VCaP (cell line): ENCODE measurements at regions not wholly inside any gene's neighbourhood (a gene's known extent, or its start where the extent isn't known, plus 50 kb on each side); places are given as distances from the start of the nearest gene placed in this dataset.
"Not testable (repeated sequence)": the region's sequence is repeated elsewhere in the genome, so short reads cannot be mapped to it uniquely, and the experiment has no call there.

ENCODE experiments used
- H3K27ac ChIP-seq: fragments of 450-650 bp; 2 replicates; pipeline ENCODE4 v1.5.1; 2017
- TF ChIP-seq, protein P1 (sequence below): fragments of 450-650 bp; conservative IDR thresholded peaks from 2 replicates; pipeline ENCODE4 v1.5.1; 2017; ENCODE audit warnings: mild to moderate bottlenecking, moderate library complexity

DNA sequence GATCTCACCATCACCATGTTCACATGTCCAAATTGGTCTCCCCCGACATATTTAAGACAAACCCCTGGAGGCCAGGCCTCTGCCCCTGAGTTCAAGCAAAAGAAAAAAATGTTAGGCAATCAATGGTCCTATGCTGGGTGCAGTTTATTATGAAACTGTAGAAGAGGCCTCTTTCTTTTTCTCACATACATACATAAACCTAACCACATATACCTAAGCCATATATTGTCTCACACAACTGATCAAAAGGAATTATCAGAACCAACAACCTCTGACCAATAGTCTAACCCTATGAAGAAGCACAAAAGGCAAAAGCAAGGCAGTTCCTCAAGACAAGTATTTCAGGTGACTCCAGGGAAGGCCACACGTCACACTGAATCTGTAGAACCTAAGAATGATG is 49.9 kb downstream of the ILRUN start:
- TF ChIP-seq, protein P1, sequence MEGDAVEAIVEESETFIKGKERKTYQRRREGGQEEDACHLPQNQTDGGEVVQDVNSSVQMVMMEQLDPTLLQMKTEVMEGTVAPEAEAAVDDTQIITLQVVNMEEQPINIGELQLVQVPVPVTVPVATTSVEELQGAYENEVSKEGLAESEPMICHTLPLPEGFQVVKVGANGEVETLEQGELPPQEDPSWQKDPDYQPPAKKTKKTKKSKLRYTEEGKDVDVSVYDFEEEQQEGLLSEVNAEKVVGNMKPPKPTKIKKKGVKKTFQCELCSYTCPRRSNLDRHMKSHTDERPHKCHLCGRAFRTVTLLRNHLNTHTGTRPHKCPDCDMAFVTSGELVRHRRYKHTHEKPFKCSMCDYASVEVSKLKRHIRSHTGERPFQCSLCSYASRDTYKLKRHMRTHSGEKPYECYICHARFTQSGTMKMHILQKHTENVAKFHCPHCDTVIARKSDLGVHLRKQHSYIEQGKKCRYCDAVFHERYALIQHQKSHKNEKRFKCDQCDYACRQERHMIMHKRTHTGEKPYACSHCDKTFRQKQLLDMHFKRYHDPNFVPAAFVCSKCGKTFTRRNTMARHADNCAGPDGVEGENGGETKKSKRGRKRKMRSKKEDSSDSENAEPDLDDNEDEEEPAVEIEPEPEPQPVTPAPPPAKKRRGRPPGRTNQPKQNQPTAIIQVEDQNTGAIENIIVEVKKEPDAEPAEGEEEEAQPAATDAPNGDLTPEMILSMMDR = no peak

DNA sequence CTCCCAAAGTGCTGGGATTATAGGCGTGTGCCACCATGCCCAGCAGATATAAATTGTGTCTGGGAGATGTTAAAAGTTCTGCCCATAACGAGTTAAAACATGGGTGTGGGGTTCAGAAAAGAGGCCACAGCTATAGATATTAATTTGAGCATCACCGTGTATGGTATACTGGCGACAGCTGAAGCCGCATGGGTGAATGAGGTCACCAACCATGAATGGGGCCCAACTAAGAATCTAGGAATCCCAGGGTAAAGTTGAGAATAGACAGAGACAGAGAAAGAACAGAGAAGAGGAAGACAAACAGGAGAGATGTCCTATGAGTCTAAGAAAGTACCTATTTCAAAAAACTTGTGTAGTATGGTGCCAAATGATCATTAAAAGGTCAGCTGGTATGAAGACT is 50.9 kb downstream of the ILRUN start:
- TF ChIP-seq, protein P1 = no peak
- H3K27ac ChIP-seq = no peak overlapping the region

More for the DNA sequence above, 49.9 kb downstream of the ILRUN start:
- no peak overlapping the region for H3K27ac ChIP-seq

DNA sequence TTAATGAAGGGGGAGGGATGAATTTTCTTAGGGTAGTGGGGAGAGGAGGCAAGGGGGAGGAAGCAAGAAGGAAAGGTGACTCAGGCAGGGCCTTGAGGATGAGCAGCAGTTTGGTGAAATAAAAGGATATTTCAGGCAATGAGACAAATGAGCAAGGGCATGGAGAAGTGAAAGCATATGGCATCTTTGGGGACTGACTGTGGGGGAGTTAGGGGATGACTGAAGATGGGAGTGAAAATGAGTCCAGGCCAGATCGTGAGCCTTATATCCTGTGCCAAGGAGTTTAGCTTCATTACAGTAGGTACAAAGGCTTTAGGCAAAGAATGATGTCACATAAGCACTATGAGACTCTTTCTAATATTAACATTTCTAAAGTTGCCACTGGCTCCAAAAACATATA is 51.9 kb downstream of the ILRUN start:
- H3K27ac ChIP-seq = no peak overlapping the region
- TF ChIP-seq, protein P1 = no peak

DNA sequence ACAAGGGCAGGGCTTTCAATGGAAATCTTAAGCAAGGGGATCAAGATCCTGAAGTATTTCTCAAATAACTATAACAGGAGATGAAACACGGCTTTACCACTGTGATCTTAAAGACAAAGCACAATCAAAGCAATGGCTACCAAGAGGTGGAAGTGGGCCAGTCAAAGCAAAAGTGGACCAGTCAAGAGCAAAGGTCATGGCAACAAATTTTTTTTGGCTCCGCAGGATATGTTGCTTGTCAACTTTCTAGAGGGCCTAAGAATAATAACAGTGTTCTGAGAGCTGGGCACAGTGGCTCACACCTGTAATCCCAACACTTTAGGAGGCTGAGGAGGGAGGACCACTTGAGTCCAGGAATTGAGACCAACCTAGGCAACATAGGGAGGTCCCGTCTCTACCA is 54.1 kb downstream of the ILRUN start:
- no peak overlapping the region for H3K27ac ChIP-seq
- TF ChIP-seq, protein P1 = no peak

DNA sequence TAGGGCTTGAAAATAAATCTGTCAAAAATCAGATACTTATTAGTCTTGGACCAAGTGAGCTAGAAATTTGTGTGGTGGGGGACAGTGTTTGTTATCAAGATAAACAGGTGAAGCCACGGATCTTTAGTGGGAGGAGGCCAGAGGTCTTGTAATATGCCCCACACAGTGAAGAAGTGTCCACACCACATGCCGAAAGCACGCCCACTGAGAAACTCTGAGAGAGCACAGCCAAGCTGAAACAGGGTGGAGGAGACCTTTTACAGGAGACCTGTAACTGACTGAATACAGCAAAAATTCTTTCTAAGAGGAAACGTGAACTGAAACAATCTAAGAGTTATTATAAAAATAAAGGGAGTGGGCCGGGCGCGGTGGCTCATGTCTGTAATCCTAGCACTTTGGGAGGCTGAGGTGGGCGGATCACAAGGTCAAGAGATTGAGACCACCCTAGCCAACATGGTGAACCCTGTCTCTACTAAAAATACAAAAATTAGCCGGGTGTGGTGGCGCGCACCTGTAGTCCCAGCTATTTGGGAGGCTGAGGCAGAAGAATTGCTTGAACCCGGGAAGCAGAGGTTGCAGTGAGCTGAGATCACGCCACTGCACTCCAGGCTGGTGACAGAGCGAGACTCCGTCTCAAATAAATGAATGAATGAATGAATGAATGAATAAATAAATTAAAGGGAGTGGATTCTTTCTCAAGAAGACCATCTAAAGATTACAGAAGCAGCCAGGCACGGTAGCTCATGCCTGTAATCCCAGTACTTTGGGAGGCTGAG is 56.3 kb downstream of the ILRUN start:
- H3K27ac ChIP-seq = not testable (repeated sequence)

DNA sequence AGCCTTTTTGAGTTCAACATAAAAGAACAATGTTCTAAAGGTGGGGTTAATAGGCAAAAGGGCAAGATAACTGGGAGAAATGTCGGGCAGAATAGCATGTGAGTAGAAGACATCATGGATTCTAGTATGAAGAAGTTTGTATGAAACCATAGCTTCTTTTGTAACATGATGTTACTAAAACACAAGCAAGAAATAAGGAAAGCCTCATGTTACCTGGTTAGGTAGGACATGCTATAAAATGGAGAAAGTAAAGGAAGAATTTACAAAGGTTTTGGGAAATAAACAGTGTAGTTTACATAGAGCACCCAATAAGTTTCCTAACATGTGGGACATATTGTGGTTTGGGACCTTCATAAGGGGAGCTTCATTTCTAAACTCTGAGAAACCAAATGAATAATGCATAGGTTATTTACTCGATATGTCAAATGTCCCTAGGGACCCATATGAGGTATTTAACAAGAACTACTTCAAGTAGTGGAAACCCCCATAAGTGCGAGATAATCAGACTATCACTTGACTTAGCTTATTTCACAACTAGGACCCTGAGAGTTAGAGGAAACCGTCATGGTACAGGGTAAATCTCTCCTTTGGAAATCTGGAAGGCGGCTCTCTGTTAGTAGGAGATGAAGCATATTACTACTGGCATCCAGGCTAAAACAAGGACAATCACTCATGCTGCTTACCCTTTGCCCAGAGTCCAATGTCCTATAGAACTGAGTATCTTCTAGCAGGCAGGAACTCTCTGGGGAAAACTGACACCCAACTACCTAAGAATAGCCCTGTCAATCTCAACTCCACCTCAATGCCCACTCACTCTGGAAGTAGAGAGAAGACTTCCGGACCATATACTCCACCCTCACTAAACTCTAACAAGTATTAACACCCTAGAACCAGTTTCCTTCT is 57.5 kb downstream of the ILRUN start:
- no peak overlapping the region for H3K27ac ChIP-seq

DNA sequence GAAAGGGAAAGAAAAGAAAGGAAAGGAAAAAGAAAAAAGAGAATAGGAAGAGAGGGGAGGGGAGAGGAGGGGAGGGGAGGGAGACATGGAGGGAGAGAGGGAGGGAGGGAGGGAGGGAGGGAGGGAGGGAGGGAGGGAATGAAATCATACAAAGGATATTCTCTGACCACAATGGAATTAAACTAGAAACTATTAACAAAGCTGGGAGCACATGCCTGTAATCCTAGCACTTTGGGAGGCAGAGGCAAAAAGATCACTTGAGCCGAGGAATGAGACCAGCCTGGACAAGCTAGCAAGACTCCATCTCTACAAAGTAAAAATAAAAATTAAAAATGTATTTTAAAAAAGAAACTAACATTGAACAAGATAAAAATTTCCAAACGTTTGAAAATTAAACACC is 62.8 kb downstream of the ILRUN start:
- no peak overlapping the region for H3K27ac ChIP-seq
- TF ChIP-seq, protein P1 = no peak

More for the DNA sequence above, 57.5 kb downstream of the ILRUN start:
- TF ChIP-seq, protein P1 = no peak
